Liver (tissue), 8 donors: ENCODE measurements at regions not wholly inside any gene's neighbourhood (a gene's known extent, or its start where the extent isn't known, plus 50 kb on each side); places are given as distances from the start of the nearest gene placed in this dataset.
"Not testable (repeated sequence)": the region's sequence is repeated elsewhere in the genome, so short reads cannot be mapped to it uniquely, and the experiment has no call there.

Source experiments
- DNase-seq: peaks from one replicate; pipeline ENCODE4 v3.0.0-alpha.2; 2017; ENCODE audit warnings: low spot score
- H3K27ac ChIP-seq, 2 donors: one replicate each; pipeline ENCODE4 v1.7.0; 2013; ENCODE audit warnings: inconsistent platforms in 2 of 2, low read length in 2 of 2, control low read depth in 1 of 2, low read depth in 1 of 2, mild to moderate bottlenecking in 1 of 2
- H3K27me3 ChIP-seq, 4 donors: one replicate each; pipeline versions ENCODE4 v1.6.1 to v1.7.0; 2013; ENCODE audit warnings: low read length in 3 of 4, inconsistent platforms in 1 of 4, mild to moderate bottlenecking in 1 of 4, moderate library complexity in 1 of 4; ENCODE audit not compliant: control insufficient read depth in 4 of 4, insufficient read depth in 4 of 4
- H3K36me3 ChIP-seq, 4 donors: one replicate each; pipeline versions ENCODE4 v1.6.1 to v1.7.0; 2013; ENCODE audit warnings: low read length in 3 of 4, mild to moderate bottlenecking in 3 of 4, low read depth in 1 of 4, moderate library complexity in 1 of 4; ENCODE audit not compliant: control insufficient read depth in 4 of 4, insufficient read depth in 3 of 4
- H3K4me1 ChIP-seq, 4 donors: one replicate each; pipeline versions ENCODE4 v1.6.1 to v1.7.0; 2013; ENCODE audit warnings: low read length in 3 of 4, mild to moderate bottlenecking in 3 of 4, moderate library complexity in 1 of 4; ENCODE audit not compliant: control insufficient read depth in 4 of 4, insufficient read depth in 4 of 4
- H3K4me3 ChIP-seq, 3 donors: one replicate each; pipeline versions ENCODE4 v1.6.1 to v1.7.0; 2013; ENCODE audit warnings: low read length in 3 of 3, control low read depth in 1 of 3, low read depth in 1 of 3, mild to moderate bottlenecking in 1 of 3
- H3K9ac ChIP-seq, 2 donors: one replicate each; pipeline ENCODE4 v1.7.0; 2013; ENCODE audit warnings: low read length in 2 of 2, mild to moderate bottlenecking in 2 of 2, moderate library complexity in 2 of 2, control low read depth in 1 of 2, low read depth in 1 of 2
- H3K9me3 ChIP-seq, 4 donors: one replicate each; pipeline versions ENCODE4 v1.6.1 to v1.7.0; 2013; ENCODE audit warnings: low read length in 3 of 4; ENCODE audit not compliant: control insufficient read depth in 4 of 4
- EGR1 ChIP-seq, 2 donors: IDR thresholded peaks; 2 replicates each; pipeline ENCODE4 v1.6.1; 2016 to 2018; ENCODE audit warnings: antibody characterized with exemption in 2 of 2, low read depth in 2 of 2
- GABPA ChIP-seq, 2 donors: IDR thresholded peaks in 1 of 2; conservative IDR thresholded peaks in 1 of 2; 2 replicates each; pipeline ENCODE4 v1.6.1; 2016; ENCODE audit warnings: antibody characterized with exemption in 2 of 2, mild to moderate bottlenecking in 1 of 2, moderate library complexity in 1 of 2
- HNF4G ChIP-seq: IDR thresholded peaks from 2 replicates; pipeline ENCODE4 v1.6.1; 2016; ENCODE audit warnings: antibody characterized with exemption
- RAD21 ChIP-seq, 2 donors: IDR thresholded peaks; 2 replicates each; pipeline ENCODE4 v1.6.1; 2016; ENCODE audit warnings: antibody characterized with exemption in 2 of 2, mild to moderate bottlenecking in 2 of 2
- RXRA ChIP-seq, 2 donors: IDR thresholded peaks; 2 replicates each; pipeline ENCODE4 v1.6.1; 2017 to 2018; ENCODE audit warnings: antibody characterized with exemption in 2 of 2, mild to moderate bottlenecking in 1 of 2
- WGBS: extraction: QIAGEN DNeasy Blood & Tissue Kit; methylation state at CpG from one replicate; pipeline ENCODE4 v1.1.7; 2013; 5-methylcytosine and 5-hydroxymethylcytosine counted together
- TF ChIP-seq, protein P1 (sequence below): IDR thresholded peaks from 2 replicates; pipeline ENCODE4 v1.6.1; 2016; ENCODE audit warnings: antibody characterized with exemption, mild to moderate bottlenecking
- TF ChIP-seq, protein P2 (sequence below): IDR thresholded peaks from 2 replicates; pipeline ENCODE4 v1.6.1; 2016; ENCODE audit warnings: antibody characterized with exemption
- TF ChIP-seq, protein P3 (sequence below): IDR thresholded peaks from 2 replicates; pipeline ENCODE4 v1.6.1; 2016; ENCODE audit warnings: antibody characterized with exemption
- TF ChIP-seq, protein P4 (sequence below): fragments of 150-350 bp; IDR thresholded peaks from 2 replicates; pipeline ENCODE4 v1.5.1; 2017; ENCODE audit warnings: improper control_type of control experiment, low read depth, low read length; ENCODE audit not compliant: missing input control
- donor health status: healthy.
- donor health status: healthy.
- donor health status: healthy.
- donor health status: healthy.
- donor health status: healthy.

DNA sequence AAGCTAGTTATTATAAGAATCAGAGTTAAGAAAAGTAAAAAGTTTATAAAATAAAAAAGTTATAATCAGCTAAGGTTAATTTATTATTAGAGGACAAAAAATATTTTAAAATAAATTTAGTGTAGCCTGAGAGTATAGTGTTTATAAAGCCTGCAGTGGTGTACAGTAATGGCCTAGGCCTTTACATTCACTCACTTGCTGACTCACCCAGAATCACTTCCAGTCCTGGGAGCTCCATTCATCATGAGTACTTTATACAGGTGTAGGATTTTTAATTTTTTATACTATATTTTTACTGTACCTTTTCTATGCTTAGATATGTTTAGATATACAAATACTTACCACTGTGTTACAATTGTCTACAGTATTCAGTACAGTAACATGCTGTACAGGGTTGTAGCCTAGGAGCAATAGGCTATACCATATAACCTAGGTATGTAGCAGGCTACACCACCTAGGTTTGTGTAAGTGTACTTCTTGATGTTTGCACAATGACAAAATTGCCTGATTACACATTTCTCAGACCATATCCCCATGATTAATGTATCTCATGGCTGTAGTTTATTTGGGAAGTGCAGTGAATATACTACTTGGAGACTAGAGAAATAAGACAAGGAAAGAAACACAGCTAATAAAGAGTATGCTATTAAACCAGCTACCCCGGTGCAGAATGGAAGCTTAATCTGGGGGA, 101.9 kb upstream of the GALNT15 start (continued):
- TF ChIP-seq, protein P1, sequence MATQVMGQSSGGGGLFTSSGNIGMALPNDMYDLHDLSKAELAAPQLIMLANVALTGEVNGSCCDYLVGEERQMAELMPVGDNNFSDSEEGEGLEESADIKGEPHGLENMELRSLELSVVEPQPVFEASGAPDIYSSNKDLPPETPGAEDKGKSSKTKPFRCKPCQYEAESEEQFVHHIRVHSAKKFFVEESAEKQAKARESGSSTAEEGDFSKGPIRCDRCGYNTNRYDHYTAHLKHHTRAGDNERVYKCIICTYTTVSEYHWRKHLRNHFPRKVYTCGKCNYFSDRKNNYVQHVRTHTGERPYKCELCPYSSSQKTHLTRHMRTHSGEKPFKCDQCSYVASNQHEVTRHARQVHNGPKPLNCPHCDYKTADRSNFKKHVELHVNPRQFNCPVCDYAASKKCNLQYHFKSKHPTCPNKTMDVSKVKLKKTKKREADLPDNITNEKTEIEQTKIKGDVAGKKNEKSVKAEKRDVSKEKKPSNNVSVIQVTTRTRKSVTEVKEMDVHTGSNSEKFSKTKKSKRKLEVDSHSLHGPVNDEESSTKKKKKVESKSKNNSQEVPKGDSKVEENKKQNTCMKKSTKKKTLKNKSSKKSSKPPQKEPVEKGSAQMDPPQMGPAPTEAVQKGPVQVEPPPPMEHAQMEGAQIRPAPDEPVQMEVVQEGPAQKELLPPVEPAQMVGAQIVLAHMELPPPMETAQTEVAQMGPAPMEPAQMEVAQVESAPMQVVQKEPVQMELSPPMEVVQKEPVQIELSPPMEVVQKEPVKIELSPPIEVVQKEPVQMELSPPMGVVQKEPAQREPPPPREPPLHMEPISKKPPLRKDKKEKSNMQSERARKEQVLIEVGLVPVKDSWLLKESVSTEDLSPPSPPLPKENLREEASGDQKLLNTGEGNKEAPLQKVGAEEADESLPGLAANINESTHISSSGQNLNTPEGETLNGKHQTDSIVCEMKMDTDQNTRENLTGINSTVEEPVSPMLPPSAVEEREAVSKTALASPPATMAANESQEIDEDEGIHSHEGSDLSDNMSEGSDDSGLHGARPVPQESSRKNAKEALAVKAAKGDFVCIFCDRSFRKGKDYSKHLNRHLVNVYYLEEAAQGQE = no peak

DNA sequence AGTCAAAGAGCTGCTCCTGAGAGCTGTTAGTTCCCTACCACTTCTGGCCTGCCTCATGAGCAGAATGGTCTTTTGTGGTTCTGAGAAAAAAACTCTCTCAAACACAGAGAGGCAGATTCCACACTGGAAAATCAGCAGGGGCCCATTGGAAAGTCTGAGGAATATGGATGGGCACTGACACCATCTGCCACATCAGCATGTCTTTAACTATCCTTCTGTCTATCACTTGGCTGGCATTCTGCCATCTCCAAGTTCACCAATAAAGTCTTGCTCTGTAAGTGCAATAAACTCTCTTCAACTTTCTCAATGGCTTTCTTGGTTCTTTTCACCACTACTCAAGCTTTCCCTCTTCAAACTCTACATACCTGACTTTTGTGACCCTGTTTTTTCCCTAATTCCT, 101.3 kb upstream of the GALNT15 start:
- no peak overlapping the region for H3K27ac ChIP-seq
- TF ChIP-seq RXRA (IDR thresholded peaks at IDR 0.05) (no peak), EGR1 (IDR thresholded peaks at IDR 0.05; ENCODE audit: low read depth in 2 of 2) (no peak), HNF4G (no peak), GABPA (IDR thresholded peaks at IDR 0.05 in 1 of 2, conservative IDR thresholded peaks at IDR 0.05 in 1 of 2) (no peak)
- TF ChIP-seq, protein P1 = no peak
- no peak overlapping the region for H3K9ac ChIP-seq
- DNase-seq = no peak
- no peaks in the 10 kb centered on the region for H3K36me3 ChIP-seq
- H3K9me3 ChIP-seq = peaks cover 0 to 4% (median 0%) of the 10 kb centered on the region in 4 donors
- H3K4me3 ChIP-seq = no peak overlapping the region
- no peaks in the 10 kb centered on the region for H3K4me1 ChIP-seq
- H3K27me3 ChIP-seq = no peaks in the 10 kb centered on the region

DNA sequence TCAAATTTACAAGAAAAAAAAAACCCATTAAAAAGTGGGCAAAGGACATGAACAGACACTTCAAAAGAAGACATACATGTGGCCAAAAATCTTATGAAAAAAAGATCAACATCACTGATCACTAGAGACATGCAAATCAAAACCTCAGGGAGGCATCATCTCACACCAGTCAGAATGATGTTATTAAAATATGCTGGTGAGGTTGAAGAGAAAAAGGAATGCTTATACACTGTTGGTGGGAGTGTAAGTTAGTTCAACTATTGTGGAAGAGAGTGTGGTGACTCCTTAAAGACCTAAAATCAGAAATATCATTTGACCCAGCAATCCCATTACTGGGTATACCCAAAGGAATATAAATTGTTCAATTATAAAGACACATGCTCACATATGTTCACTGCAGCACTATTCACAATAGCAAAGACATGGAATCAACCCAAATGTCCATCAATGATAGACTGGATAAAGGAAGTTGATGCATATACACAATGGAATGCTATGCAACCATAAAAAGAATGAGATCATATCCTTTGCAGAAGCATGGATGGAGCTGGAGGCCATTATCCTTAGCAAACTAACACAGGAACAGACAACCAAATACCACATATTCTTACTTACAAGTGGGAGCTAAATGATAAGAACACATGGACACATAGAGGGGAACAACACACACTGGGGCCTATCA, 100.3 kb upstream of the GALNT15 start:
- H3K27me3 ChIP-seq, H3K27ac ChIP-seq, H3K36me3 ChIP-seq, H3K4me3 ChIP-seq, H3K9me3 ChIP-seq, DNase-seq, H3K9ac ChIP-seq, H3K4me1 ChIP-seq: not testable (repeated sequence)

DNA sequence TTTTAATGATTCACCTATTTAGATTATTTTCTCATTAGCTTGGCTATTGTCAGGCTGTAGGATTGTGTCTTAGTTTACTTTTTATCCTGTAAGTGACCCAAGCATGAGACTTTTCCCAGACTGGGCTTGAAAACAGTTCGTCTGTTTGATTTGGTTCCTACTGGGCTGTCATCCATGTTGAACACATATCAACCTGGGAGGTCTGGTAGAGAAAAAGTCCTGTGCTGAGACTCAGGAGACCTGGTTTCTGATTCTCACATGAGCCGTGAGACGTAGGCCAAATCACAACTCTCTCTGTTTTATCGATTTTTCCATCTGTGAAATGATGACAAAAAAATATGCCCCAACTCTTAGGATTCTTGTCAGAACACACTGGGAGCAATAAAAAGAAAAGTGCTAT, 98.8 kb upstream of the GALNT15 start:
- DNase-seq = no peak
- Histone ChIP-seq H3K9ac (no peak overlapping the region), H3K4me3 (no peak overlapping the region), H3K36me3 (no peaks in the 10 kb centered on the region), H3K4me1 (no peaks in the 10 kb centered on the region), H3K9me3 (peaks cover 0 to 4% (median 0%) of the 10 kb centered on the region in 4 donors), H3K27ac (no peak overlapping the region), H3K27me3 (no peaks in the 10 kb centered on the region)
- 91% methylated on average over 4 of the region's 4 CpGs for WGBS
- TF ChIP-seq, protein P1 = no peak
- TF ChIP-seq, protein P2, sequence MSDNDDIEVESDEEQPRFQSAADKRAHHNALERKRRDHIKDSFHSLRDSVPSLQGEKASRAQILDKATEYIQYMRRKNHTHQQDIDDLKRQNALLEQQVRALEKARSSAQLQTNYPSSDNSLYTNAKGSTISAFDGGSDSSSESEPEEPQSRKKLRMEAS = no peak
- TF ChIP-seq, protein P3, sequence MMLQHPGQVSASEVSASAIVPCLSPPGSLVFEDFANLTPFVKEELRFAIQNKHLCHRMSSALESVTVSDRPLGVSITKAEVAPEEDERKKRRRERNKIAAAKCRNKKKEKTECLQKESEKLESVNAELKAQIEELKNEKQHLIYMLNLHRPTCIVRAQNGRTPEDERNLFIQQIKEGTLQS = no peak
- TF ChIP-seq, protein P4, sequence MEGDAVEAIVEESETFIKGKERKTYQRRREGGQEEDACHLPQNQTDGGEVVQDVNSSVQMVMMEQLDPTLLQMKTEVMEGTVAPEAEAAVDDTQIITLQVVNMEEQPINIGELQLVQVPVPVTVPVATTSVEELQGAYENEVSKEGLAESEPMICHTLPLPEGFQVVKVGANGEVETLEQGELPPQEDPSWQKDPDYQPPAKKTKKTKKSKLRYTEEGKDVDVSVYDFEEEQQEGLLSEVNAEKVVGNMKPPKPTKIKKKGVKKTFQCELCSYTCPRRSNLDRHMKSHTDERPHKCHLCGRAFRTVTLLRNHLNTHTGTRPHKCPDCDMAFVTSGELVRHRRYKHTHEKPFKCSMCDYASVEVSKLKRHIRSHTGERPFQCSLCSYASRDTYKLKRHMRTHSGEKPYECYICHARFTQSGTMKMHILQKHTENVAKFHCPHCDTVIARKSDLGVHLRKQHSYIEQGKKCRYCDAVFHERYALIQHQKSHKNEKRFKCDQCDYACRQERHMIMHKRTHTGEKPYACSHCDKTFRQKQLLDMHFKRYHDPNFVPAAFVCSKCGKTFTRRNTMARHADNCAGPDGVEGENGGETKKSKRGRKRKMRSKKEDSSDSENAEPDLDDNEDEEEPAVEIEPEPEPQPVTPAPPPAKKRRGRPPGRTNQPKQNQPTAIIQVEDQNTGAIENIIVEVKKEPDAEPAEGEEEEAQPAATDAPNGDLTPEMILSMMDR = no peak
- no peak for TF ChIP-seq RXRA (IDR thresholded peaks at IDR 0.05)
- no peak for TF ChIP-seq RAD21 (IDR thresholded peaks at IDR 0.05)
